ENCODE measurements at regions not wholly inside any gene's neighbourhood (a gene's known extent, or its start where the extent isn't known, plus 50 kb on each side); places are given as distances from the start of the nearest gene placed in this dataset.

GRCh38 chr13:111020021-111020420 lies 95.1 kb upstream of the ARHGEF7 start:
- no peak for DNase-seq
- WGBS (ENCODE audit: insufficient coverage): 91% methylated on average over 19 of the region's 24 CpGs
- POLR2A ChIA-PET: no interaction called here
- H3K4me1 ChIP-seq (ENCODE audit: control extremely low read depth in 1 of 4, control insufficient read depth in 4 of 4, insufficient read depth in 4 of 4, low read length in 3 of 4): no peaks in the 10 kb centered on the region
- H3K27me3 ChIP-seq (replicated peaks in 2 of 5; ENCODE audit: control insufficient read depth in 4 of 5, insufficient read depth in 5 of 5, low read length in 4 of 5): no peaks in the 10 kb centered on the region
- H3K27ac ChIP-seq (ENCODE audit: insufficient read depth in 1 of 2, low read depth in 1 of 2, low read length in 2 of 2, poor library complexity in 1 of 2, severe bottlenecking in 2 of 2): no peak overlapping the region
- no peaks in the 10 kb centered on the region for H3K36me3 ChIP-seq (ENCODE audit: control insufficient read depth in 4 of 4, insufficient read depth in 4 of 4, low read length in 3 of 4)
- CTCF ChIA-PET: interaction anchor here (0.6 kb wide), 1 partner anchor 408 kb away, joined by 3 read pairs; no protein-coding TSS in a partner anchor
- no peak overlapping the region for H3K4me3 ChIP-seq (ENCODE audit: control insufficient read depth in 1 of 7, extremely low read depth in 1 of 7, insufficient read depth in 4 of 7, low read depth in 2 of 7, low read length in 6 of 7)
- H3K9me3 ChIP-seq (ENCODE audit: control extremely low read depth in 1 of 5, control insufficient read depth in 4 of 5, insufficient read depth in 2 of 5, low read depth in 1 of 5, low read length in 4 of 5): peaks cover 7 to 28% (median 9%) of the 10 kb centered on the region in 5 experiments

DNA sequence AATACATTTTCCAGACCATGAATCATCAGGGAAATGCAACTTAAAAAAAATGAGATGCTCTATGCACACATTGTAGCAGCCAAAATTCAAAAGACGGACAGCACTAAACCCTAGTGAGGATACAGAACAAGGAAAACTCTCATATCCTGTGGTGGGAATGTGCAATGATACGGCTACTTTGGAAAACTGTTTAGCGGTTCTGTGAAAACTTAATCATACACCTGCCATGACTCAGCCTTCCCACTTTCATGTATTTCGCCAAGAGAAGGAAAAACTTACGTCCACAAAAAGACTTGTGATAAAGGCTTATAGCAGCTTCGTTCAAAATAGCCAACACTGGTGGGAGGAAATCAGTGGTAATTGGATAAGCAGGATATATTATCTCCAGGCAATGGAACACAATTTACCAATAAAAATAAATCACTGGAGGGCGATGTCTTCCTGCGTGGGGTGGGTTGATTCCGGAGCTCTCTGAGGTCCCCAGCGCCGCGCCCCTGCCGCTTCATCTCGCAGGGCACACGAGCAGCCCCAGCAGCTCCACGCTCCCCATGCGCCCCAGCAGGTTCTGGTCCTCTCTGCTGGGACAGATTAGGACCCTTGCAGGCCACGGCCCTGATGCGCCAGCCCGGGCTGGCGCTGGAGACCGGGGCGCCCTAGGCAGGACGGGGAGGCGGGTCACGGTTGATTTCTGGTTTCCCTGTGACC lies 97.2 kb upstream of the ARHGEF7 start:
- Histone ChIP-seq H3K9me3 (ENCODE audit: control extremely low read depth in 1 of 5, control insufficient read depth in 4 of 5, insufficient read depth in 2 of 5, low read depth in 1 of 5, low read length in 4 of 5) (peaks cover 5 to 28% (median 9%) of the 10 kb centered on the region in 5 experiments), H3K4me1 (ENCODE audit: control extremely low read depth in 1 of 4, control insufficient read depth in 4 of 4, insufficient read depth in 4 of 4, low read length in 3 of 4) (no peaks in the 10 kb centered on the region), H3K4me3 (ENCODE audit: control insufficient read depth in 1 of 7, extremely low read depth in 1 of 7, insufficient read depth in 4 of 7, low read depth in 2 of 7, low read length in 6 of 7) (no peak overlapping the region), H3K27ac (ENCODE audit: insufficient read depth in 1 of 2, low read depth in 1 of 2, low read length in 2 of 2, poor library complexity in 1 of 2, severe bottlenecking in 2 of 2) (no peak overlapping the region), H3K36me3 (ENCODE audit: control insufficient read depth in 4 of 4, insufficient read depth in 4 of 4, low read length in 3 of 4) (no peaks in the 10 kb centered on the region), H3K27me3 (replicated peaks in 2 of 5; ENCODE audit: control insufficient read depth in 4 of 5, insufficient read depth in 5 of 5, low read length in 4 of 5) (peaks cover 0 to 3% (median 0%) of the 10 kb centered on the region in 5 experiments)
- no peak for DNase-seq
- CTCF ChIA-PET: no interaction called here
- POLR2A ChIA-PET: no interaction called here
- 97% methylated on average over 15 of the region's 26 CpGs for WGBS (ENCODE audit: insufficient coverage)

GRCh38 chr13:111013196-111013595 lies 98.3 kb upstream of the ANKRD10 start:
- no peak overlapping the region for H3K27ac ChIP-seq (ENCODE audit: insufficient read depth in 1 of 2, low read depth in 1 of 2, low read length in 2 of 2, poor library complexity in 1 of 2, severe bottlenecking in 2 of 2)
- ChIA-PET POLR2A (no interaction called here), CTCF (no interaction called here)
- peaks cover 0 to 4% (median 0%) of the 10 kb centered on the region in 5 experiments for H3K9me3 ChIP-seq (ENCODE audit: control extremely low read depth in 1 of 5, control insufficient read depth in 4 of 5, insufficient read depth in 2 of 5, low read depth in 1 of 5, low read length in 4 of 5)
- no peaks in the 10 kb centered on the region for H3K4me1 ChIP-seq (ENCODE audit: control extremely low read depth in 1 of 4, control insufficient read depth in 4 of 4, insufficient read depth in 4 of 4, low read length in 3 of 4)
- DNase-seq: no peak
- H3K27me3 ChIP-seq (replicated peaks in 2 of 5; ENCODE audit: control insufficient read depth in 4 of 5, insufficient read depth in 5 of 5, low read length in 4 of 5): peaks cover 0 to 10% (median 6%) of the 10 kb centered on the region in 5 experiments
- H3K4me3 ChIP-seq (ENCODE audit: control insufficient read depth in 1 of 7, extremely low read depth in 1 of 7, insufficient read depth in 4 of 7, low read depth in 2 of 7, low read length in 6 of 7): no peak overlapping the region
- H3K36me3 ChIP-seq (ENCODE audit: control insufficient read depth in 4 of 4, insufficient read depth in 4 of 4, low read length in 3 of 4): no peaks in the 10 kb centered on the region
- 88% methylated on average over 2 of the region's 3 CpGs for WGBS (ENCODE audit: insufficient coverage)

GRCh38 chr13:111011899-111012298 lies 97.0 kb upstream of the ANKRD10 start:
- Histone ChIP-seq H3K27ac (ENCODE audit: insufficient read depth in 1 of 2, low read depth in 1 of 2, low read length in 2 of 2, poor library complexity in 1 of 2, severe bottlenecking in 2 of 2) (no peak overlapping the region), H3K4me1 (ENCODE audit: control extremely low read depth in 1 of 4, control insufficient read depth in 4 of 4, insufficient read depth in 4 of 4, low read length in 3 of 4) (no peaks in the 10 kb centered on the region), H3K4me3 (ENCODE audit: control insufficient read depth in 1 of 7, extremely low read depth in 1 of 7, insufficient read depth in 4 of 7, low read depth in 2 of 7, low read length in 6 of 7) (no peak overlapping the region), H3K36me3 (ENCODE audit: control insufficient read depth in 4 of 4, insufficient read depth in 4 of 4, low read length in 3 of 4) (no peaks in the 10 kb centered on the region), H3K27me3 (replicated peaks in 2 of 5; ENCODE audit: control insufficient read depth in 4 of 5, insufficient read depth in 5 of 5, low read length in 4 of 5) (peaks cover 0 to 10% (median 6%) of the 10 kb centered on the region in 5 experiments), H3K9me3 (ENCODE audit: control extremely low read depth in 1 of 5, control insufficient read depth in 4 of 5, insufficient read depth in 2 of 5, low read depth in 1 of 5, low read length in 4 of 5) (peaks cover 0 to 4% (median 3%) of the 10 kb centered on the region in 5 experiments)
- CTCF ChIA-PET: no interaction called here
- no peak for DNase-seq
- POLR2A ChIA-PET: no interaction called here
- 95% methylated on average over 3 of the region's 3 CpGs for WGBS (ENCODE audit: insufficient coverage)

DNA sequence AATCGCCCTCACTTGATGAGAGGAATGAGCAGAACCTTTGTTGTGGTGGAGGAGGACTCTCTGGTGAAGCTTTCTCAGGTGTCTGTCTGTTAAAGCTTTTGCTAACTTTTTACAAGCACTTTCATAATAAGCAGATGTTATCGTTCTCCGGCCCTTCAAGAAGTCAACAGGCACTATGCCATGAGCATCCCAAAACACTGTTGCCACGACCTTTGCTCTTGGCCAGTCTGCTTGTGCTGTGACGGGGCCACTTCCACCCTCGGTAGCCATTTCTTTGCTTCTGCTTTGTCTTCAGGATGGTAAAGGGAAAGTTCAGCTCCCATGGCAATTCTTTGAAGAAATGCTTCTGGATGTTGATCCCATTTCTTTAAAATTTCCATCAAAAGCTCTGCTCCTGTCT lies 93.5 kb upstream of the ANKRD10 start:
- Histone ChIP-seq H3K4me3 (ENCODE audit: control insufficient read depth in 1 of 7, extremely low read depth in 1 of 7, insufficient read depth in 4 of 7, low read depth in 2 of 7, low read length in 6 of 7) (no peak overlapping the region), H3K9me3 (ENCODE audit: control extremely low read depth in 1 of 5, control insufficient read depth in 4 of 5, insufficient read depth in 2 of 5, low read depth in 1 of 5, low read length in 4 of 5) (peaks cover 0 to 8% (median 3%) of the 10 kb centered on the region in 5 experiments), H3K27me3 (replicated peaks in 2 of 5; ENCODE audit: control insufficient read depth in 4 of 5, insufficient read depth in 5 of 5, low read length in 4 of 5) (peaks cover 0 to 12% (median 6%) of the 10 kb centered on the region in 5 experiments), H3K27ac (ENCODE audit: insufficient read depth in 1 of 2, low read depth in 1 of 2, low read length in 2 of 2, poor library complexity in 1 of 2, severe bottlenecking in 2 of 2) (no peak overlapping the region), H3K36me3 (ENCODE audit: control insufficient read depth in 4 of 4, insufficient read depth in 4 of 4, low read length in 3 of 4) (no peaks in the 10 kb centered on the region), H3K4me1 (ENCODE audit: control extremely low read depth in 1 of 4, control insufficient read depth in 4 of 4, insufficient read depth in 4 of 4, low read length in 3 of 4) (no peaks in the 10 kb centered on the region)
- POLR2A ChIA-PET: no interaction called here
- DNase-seq: no peak
- 85% methylated on average over 5 of the region's 6 CpGs for WGBS (ENCODE audit: insufficient coverage)
- CTCF ChIA-PET: no interaction called here

DNA sequence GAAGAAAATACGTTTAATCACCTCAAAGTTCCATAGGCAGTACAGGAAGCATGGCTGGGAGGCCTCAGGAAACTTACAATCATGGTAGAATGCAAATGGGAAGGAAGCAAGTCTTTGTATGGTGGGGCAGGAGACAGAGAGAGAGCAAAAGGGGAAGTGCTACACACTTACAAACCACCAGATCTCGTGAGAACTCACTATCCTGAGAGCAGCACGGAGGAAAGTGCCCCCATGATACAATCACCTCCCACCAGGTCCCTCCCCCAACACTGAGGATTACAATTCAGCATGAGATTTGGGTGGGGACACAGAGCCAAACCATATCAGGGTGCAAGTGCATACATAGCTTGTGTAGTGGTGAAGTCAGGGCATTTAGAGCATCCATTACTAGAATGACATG lies 92.3 kb upstream of the ANKRD10 start:
- DNase-seq: peak in 2 of 3 donors; percentile 7 to 12
- H3K4me3 ChIP-seq (ENCODE audit: control insufficient read depth in 1 of 7, extremely low read depth in 1 of 7, insufficient read depth in 4 of 7, low read depth in 2 of 7, low read length in 6 of 7): no peak overlapping the region
- H3K27ac ChIP-seq (ENCODE audit: insufficient read depth in 1 of 2, low read depth in 1 of 2, low read length in 2 of 2, poor library complexity in 1 of 2, severe bottlenecking in 2 of 2): no peak overlapping the region
- H3K27me3 ChIP-seq (replicated peaks in 2 of 5; ENCODE audit: control insufficient read depth in 4 of 5, insufficient read depth in 5 of 5, low read length in 4 of 5): peaks cover 0 to 7% (median 5%) of the 10 kb centered on the region in 5 experiments
- H3K36me3 ChIP-seq (ENCODE audit: control insufficient read depth in 4 of 4, insufficient read depth in 4 of 4, low read length in 3 of 4): no peaks in the 10 kb centered on the region
- 20% methylated on average over 1 of the region's 3 CpGs for WGBS (ENCODE audit: insufficient coverage)
- CTCF ChIA-PET: no interaction called here
- peaks cover 0 to 8% (median 3%) of the 10 kb centered on the region in 5 experiments for H3K9me3 ChIP-seq (ENCODE audit: control extremely low read depth in 1 of 5, control insufficient read depth in 4 of 5, insufficient read depth in 2 of 5, low read depth in 1 of 5, low read length in 4 of 5)
- POLR2A ChIA-PET: no interaction called here
- H3K4me1 ChIP-seq (ENCODE audit: control extremely low read depth in 1 of 4, control insufficient read depth in 4 of 4, insufficient read depth in 4 of 4, low read length in 3 of 4): no peaks in the 10 kb centered on the region

DNA sequence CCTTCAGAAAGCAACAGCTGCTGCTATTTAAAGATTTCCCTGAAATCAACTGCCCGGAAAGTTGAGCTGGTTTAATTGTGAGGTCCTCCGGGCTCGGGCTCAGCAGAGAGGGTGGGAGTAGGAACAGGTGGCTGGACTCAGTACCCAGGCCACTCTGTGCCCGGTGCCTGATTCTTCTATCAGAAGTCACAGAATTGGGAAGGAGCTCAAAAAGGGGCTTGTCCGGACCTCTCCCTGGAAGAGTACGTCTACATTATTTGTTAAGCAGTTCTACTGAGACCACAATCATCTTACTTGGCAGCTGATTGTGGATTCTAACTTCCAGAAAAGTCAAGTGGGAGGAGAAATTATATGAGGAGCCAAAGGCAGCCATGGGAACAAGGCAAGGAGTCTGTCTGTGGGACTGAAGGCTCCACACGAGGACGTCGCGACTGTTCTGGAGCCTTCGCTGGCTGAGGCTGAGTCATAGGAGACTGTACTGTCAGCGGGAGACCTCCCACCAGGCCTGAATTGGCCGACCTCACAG lies 91.7 kb upstream of the ANKRD10 start:
- Histone ChIP-seq H3K4me1 (ENCODE audit: control extremely low read depth in 1 of 4, control insufficient read depth in 4 of 4, insufficient read depth in 4 of 4, low read length in 3 of 4) (no peaks in the 10 kb centered on the region), H3K36me3 (ENCODE audit: control insufficient read depth in 4 of 4, insufficient read depth in 4 of 4, low read length in 3 of 4) (no peaks in the 10 kb centered on the region), H3K9me3 (ENCODE audit: control extremely low read depth in 1 of 5, control insufficient read depth in 4 of 5, insufficient read depth in 2 of 5, low read depth in 1 of 5, low read length in 4 of 5) (peaks cover 0 to 8% (median 3%) of the 10 kb centered on the region in 5 experiments), H3K27me3 (replicated peaks in 2 of 5; ENCODE audit: control insufficient read depth in 4 of 5, insufficient read depth in 5 of 5, low read length in 4 of 5) (peaks cover 0 to 7% (median 5%) of the 10 kb centered on the region in 5 experiments), H3K4me3 (ENCODE audit: control insufficient read depth in 1 of 7, extremely low read depth in 1 of 7, insufficient read depth in 4 of 7, low read depth in 2 of 7, low read length in 6 of 7) (no peak overlapping the region), H3K27ac (ENCODE audit: insufficient read depth in 1 of 2, low read depth in 1 of 2, low read length in 2 of 2, poor library complexity in 1 of 2, severe bottlenecking in 2 of 2) (no peak overlapping the region)
- DNase-seq: no peak
- WGBS (ENCODE audit: insufficient coverage): 97% methylated on average over 9 of the region's 13 CpGs
- POLR2A ChIA-PET: no interaction called here
- CTCF ChIA-PET: no interaction called here
